HL-60 (cell line): ENCODE measurements at regions not wholly inside any gene's neighbourhood (a gene's known extent, or its start where the extent isn't known, plus 50 kb on each side); places are given as distances from the start of the nearest gene placed in this dataset.

Experiments used
- CTCF ChIP-seq: IDR thresholded peaks from one replicate; pipeline ENCODE4 v1.5.1; 2011; ENCODE audit warnings: low read length, control low read depth, inconsistent platforms; ENCODE audit not compliant: insufficient read depth
- GABPA ChIP-seq: IDR thresholded peaks from 2 replicates; pipeline ENCODE4 v1.6.1; 2012; ENCODE audit warnings: low read depth
- POLR2AphosphoS5 ChIP-seq: IDR thresholded peaks from 2 replicates; pipeline ENCODE4 v1.6.1; 2012; ENCODE audit warnings: low read depth
- REST ChIP-seq: IDR thresholded peaks from 2 replicates; pipeline ENCODE4 v1.6.1; 2012; ENCODE audit warnings: low read depth; ENCODE audit not compliant: insufficient replicate concordance
- SPI1 ChIP-seq: IDR thresholded peaks from 2 replicates; pipeline ENCODE4 v1.6.1; 2012; ENCODE audit warnings: low read depth, mild to moderate bottlenecking, borderline replicate concordance

- TF ChIP-seq CTCF = no peak
- no peak for TF ChIP-seq SPI1
- TF ChIP-seq POLR2AphosphoS5 = no peak
- TF ChIP-seq REST = no peak
- no peak for TF ChIP-seq GABPA
Observed at GRCh38 chr10:129335396-129335795, 131.6 kb upstream of the MGMT start.
